ENCODE measurements at regions not wholly inside any gene's neighbourhood (a gene's known extent, or its start where the extent isn't known, plus 50 kb on each side); places are given as distances from the start of the nearest gene placed in this dataset.

- no peak for TF ChIP-seq CTCF (IDR thresholded peaks at IDR 0.05)
- TF ChIP-seq POLR2A (IDR thresholded peaks at IDR 0.05) = no peak
These were observed 143.6 kb upstream of the PITX1 start for GRCh38 chr5:135177591-135177990.

Data from right lobe of liver (tissue), 4 donors.